Inflammatory macrophage treated with lipopolysaccharide for 4 hours (primary cell): ENCODE measurements at regions not wholly inside any gene's neighbourhood (a gene's known extent, or its start where the extent isn't known, plus 50 kb on each side); places are given as distances from the start of the nearest gene placed in this dataset.
"Not testable (repeated sequence)": the region's sequence is repeated elsewhere in the genome, so short reads cannot be mapped to it uniquely, and the experiment has no call there.

Experiments used
- DNase-seq: peaks from one replicate; pipeline ENCODE4 v3.0.0-alpha.2; 2020

DNA sequence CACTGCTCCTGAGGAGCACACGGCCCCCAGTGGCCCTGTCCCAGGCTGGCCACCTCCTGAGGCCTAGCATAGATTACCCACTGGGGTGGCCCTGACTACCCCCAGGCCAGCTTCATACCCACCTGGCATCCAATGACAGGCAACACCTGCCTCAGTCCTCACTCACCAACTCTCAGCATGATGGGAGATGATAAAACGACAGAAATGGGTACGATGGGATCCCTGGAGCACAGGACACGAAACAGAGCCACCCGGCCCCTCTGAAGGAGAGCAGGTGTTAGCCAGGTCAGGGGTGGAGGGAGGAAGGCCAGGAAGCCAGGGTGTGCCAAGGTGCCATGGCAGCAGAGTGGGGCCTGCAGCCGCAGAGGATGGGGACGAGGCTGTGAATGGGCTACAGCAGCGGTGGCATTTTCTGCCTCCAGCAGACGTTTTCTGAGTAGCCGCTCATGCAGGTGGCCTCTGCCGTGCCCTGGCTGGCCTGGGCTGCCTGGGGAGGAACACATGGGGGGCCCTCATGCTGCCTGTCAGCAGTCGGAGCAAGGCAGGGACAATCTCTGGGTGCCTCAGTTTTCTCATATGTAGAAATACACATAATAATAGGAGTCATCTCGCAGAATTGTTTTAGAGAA is 50.2 kb upstream of the FGF3 start:
- no peak for DNase-seq

DNA sequence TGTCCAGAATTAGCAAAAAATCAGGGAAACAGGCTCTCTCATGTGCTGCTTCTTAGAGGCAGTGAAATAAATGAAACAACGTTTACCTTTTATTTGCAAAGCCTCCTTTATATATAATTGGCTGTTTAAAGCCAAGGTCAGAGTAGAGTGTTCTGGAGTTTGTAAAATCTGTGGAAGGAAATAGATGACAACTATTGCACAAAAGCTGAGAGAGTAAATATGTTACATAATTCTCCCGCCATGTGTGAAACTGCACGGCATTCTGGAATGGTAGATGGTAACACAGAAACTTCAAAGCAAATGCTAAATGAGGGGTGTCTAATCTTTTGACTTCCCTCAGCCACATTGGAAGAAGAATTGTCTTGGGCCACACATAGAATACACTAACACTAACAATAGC is 51.5 kb upstream of the FGF3 start:
- peak; percentile 9 for DNase-seq

DNA sequence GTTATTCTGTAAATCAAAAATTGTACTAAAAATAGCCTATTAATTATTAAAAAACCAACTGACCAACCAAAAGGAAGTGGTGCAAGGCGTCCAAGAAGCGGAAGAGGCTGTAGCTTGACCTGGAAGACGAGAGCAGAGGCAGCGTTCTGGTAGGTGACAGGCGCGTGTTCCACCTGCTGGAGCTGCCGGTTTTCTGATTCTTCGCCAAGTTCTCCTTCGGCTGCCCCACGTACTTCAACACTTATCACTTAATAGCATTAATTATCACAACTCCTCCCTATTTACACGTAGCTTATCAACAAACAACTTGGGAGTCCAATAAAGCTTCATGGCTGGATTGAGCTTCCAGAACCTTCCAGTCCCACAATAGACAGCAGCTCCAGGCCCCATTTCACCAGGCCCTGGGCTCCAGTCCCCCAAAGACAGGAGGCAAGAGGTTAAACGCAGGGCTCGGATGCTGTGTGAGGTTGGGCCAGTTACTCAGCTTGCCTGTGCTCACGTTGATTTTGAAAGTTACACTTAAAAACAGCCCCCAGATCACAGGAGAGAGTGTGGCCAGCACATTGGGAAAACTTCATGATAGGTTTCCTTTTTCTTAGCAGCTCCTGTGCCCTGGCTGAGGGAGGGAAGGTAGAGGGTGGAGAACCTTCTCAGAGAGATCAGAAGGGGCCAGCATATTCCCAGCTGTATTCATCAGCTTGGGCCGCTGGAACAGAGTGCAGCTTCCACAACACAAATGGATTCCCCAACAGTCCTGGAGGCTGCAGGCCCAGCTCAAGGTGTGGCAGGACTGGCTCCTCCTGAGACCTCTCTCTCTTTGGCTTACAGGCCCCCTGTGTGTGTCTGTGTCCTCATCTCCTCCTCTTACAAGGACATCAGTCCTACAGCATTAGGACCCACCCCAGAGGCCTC is 54.2 kb upstream of the FGF3 start:
- DNase-seq, result no peak

DNA sequence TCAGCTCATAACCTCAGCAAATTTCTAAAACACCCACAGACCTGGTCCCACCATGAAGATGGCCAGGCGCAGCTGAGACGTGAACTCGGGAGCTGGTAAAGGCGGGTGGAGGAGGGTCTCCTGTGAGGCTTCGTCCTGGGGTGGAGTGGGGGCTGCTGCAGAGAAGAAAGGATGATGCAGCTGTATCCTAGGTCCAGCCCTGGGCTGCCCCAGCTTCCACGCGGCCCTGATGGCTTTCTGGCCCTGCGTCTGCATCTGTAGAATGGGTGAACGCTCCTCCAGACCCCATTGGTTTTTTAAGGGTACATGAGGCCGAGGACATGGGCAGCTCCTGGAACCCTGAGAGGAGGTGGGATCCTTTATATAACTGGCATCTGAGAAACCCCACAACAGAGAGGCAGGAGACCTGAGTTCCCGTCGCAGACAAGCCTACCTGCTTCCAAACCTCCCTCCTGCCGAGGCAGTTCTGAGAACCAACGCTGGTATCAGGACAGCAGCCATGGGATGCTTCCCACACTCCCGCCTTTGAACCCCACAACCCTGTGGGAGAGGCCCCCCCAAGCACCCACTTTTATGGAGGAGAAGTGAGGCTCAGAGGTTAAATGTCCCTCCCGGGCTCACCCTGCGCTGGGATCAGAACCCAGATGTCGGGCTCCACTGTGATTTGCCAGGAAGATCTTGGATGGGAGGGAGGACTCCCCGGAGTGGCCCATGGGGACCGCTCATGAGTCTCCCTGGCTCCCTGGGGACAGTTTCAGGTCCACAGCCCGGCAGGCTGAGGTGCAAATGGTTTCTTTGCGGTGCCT is 55.2 kb upstream of the FGF3 start:
- no peak for DNase-seq

DNA sequence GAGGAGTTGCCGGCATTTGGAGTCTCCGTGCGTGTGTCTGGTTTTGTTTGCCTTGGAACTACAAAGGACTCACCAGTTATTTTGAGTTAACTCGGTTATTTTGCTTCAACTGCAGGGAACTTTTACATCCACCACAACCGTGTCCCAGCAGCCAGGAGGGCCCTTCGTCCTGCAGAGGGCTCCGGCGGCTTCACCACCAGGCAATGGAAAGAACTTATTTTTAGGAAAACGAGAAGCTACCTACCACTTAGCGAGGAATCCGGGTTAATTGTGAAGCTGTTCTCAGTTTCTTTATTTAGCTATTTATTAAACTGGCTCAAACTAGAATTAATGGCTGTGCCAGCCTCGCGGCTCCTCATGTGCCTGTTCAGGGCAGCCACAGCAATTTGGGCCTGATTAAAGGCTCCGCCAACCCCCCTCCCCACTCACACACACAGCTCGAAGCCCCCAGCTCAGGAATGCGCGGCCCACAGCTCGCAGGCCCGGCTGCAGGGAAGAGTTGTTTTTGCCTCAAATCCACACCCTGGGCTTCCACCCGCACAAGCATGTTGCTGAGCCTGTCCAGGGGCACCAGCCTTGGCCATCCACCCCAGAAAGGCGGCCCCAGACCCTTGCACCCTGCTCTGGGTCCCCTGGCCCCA is 55.9 kb upstream of the FGF3 start:
- no peak for DNase-seq

DNA sequence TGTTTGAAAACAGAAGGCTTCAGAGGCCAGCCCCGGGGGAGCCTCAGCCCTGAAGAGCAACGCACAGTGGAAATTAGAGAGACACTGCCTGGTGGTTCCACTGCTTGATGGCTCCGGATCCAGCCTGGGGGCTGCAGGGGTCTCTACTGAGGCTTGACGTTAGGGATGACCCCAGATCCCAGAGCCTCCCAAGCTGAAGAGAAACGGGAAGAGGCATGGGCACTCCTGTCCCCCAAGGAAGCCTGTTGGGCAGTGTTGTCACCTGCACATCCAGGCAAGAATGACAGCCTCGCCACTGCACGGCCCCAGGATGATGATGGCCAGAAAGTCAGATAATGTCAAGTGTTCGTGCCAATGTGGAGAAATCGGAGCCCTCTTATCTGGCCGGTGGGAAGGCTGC is 56.8 kb upstream of the FGF3 start:
- DNase-seq, result no peak

DNA sequence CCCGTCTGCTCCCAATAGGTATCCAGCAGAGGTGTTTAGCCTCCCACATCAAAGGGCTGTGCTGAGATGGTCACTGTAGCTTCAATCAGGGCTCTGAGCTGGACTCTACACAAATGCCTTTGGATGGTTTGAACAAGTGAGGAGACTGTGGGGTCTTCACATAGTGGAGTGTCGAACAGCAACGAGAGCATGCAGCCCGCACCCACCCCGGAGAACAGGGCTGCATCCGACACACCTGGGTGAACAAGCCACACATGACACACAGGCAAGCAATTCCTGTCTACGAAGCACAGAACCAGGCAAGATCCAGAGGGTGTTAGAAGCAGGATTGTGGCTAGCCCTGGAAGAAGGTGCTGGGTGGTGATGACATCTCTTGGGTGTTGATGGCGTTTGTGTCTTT is 58.0 kb upstream of the FGF3 start:
- DNase-seq, result no peak

DNA sequence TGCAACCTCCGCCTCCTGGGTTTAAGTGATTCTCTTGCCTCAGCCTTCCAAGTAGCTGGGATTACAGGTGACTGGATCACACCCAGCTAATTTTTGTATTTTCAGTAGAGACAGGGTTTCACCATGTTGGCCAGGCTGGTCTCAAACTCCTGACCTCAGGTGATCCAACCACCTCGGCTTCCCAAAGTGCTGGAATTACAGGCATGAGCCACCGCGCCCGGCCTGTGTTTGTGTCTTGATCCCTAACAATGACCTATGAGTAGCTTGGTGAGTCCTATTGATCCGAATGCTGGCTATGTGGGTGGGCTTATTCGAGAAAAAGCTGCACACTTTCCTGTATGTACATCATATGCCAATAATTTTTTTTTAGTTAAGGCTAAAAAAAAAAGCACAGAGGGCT is 58.5 kb upstream of the FGF3 start:
- not testable (repeated sequence) for DNase-seq

DNA sequence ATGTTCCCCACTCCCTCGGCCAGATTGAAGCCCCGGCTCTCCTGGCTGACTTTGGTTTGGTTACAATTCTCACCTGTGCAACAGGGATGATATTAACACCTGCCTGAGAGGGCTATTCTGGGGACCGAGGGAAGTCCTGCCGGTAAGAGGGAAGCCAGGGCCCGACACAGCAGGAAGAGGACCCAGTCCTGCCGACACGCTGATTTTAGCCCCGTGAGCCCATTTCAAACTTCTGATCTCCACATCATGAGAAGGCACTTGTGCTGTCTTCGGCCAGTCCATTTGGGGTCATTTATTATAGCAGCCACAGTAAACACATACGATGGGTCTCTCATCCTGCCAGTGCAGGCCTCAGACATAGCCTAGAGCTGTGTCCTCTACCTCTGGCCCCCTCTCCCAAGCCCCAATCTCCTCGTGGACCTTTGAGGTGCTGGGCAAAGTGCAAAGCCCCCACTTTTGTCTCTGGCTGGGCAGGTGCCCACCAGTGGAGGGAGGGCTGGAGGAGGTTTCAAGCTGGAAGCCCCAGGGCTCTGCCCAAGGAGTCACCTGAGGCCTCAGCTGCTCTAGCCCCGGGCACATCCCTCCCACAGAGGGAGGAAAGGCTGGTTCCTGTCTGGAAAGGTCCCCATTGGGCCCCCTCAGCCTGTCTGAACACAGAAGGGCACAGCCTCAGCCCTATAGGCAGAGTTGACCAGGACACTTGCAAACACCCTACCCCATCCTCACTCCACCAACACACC is 59.1 kb upstream of the FGF3 start:
- DNase-seq, result no peak

DNA sequence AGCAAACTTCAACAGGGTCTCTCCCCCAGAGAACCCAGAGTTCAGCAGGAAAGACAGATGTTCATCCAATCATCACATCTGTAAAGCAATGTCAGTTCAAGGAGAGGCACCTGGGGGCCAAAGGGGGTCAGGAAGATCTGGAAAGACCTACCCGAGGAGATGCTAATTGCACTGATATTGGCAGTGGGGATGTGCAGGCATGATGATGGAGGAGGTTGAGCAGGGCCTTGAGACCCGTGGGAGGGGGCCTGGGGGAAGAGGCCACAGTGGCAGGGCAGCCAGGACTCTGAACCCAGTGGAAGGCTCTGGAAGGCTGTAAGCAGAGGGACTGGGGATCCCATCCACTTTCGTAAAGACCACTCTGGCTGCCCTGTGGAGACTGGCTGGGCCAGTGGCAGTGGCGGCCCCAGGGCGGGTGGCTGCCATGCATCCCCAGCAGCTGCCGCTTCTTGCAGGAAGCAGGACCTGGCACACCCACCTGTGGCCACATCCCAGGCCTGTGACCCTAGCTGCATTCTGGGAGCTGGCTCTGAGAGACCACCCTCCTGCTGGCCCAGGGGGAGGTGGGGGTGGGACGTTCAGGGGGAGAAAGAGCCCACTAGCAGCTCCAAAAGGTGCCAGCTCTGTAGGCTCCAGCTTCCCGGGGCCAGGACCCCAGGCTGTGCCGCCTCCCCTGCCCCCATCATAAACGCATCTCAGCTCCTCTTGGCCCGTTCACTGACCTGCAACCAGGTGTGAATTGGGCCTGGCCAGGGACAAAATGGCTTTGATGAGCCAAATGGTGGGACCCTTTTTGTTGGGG is 59.9 kb upstream of the FGF3 start:
- no peak for DNase-seq

DNA sequence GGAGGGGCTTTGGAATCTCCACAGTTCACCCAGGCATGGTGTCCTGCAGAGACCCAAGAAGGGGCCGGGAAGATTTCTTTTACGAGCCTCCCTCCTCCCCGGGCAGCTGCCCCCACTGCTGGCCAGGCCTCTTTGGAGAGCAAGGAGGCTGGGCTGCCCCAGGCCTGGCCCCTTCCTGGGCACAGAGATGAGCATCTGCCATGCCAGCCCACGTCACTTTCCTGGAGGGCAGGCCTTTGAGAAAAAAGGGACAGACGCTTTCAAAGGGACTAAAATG is 60.5 kb upstream of the FGF3 start:
- DNase-seq, result no peak

DNA sequence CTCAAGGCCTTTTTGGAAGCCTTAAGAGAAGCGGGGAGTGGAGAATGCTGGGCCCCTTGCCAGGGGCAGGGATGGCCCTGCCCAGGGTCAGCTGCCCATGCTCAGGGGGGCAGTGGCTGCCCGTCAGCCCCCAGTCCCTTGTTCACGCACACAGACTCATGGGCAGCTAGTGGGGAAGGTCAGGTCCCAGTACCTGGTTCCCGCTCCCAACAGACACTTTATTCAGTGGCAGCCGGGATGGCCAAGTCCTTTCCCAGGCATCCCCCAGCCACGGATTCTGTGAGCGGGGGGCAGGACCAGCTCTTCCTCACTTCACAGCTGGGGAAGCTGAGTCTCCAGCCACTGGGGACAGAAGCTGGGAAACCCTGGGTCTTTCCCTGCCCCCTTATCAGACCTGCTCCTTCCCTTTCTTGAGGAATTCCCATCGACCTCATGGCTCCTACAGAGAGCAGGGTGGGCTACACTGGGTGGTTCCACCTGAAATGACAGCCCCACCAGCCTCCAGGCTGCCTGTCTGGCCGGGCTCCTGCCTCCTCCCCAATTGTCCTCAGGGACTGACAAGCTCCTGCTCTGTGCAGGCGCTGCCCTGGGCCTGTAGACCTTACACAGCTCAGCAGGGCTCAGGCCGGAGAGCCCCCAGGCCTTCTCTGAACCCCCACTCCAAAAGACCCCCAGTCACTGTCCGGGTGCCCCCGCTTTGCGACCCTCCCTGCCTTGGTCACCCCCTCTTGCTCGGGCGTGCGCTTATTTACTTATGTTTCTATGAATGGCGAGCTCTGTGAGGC is 61.0 kb upstream of the FGF3 start:
- no peak for DNase-seq

DNA sequence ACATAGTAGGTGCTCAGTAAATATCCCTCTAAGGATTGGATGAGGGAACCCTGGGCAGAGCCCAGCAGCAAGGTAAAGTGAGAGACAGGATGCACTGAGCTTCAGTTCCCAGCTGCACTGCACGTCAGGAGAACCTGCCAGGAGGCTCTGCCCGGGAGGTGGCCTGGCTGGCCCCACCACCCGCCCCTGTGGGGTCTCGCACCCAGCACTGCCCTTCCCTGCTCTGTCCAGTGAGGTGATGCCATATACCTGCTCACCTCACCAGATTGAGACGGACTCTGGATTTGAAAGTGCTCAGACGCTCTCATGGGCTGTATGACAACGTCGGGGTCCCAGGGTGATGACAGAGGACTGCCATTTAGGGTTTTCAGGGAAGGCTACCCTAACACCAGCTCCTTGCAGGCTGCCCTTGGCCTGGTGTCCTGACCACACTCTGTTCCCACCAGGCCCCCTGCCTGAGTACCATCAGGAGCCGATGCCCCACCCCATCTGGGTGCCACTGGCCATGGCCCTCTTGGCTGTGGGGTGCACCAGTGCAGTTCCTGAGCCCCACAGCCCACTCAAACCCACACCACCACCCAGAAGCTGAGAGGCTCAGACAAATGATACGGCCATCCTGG is 61.7 kb upstream of the FGF3 start:
- DNase-seq, result no peak

DNA sequence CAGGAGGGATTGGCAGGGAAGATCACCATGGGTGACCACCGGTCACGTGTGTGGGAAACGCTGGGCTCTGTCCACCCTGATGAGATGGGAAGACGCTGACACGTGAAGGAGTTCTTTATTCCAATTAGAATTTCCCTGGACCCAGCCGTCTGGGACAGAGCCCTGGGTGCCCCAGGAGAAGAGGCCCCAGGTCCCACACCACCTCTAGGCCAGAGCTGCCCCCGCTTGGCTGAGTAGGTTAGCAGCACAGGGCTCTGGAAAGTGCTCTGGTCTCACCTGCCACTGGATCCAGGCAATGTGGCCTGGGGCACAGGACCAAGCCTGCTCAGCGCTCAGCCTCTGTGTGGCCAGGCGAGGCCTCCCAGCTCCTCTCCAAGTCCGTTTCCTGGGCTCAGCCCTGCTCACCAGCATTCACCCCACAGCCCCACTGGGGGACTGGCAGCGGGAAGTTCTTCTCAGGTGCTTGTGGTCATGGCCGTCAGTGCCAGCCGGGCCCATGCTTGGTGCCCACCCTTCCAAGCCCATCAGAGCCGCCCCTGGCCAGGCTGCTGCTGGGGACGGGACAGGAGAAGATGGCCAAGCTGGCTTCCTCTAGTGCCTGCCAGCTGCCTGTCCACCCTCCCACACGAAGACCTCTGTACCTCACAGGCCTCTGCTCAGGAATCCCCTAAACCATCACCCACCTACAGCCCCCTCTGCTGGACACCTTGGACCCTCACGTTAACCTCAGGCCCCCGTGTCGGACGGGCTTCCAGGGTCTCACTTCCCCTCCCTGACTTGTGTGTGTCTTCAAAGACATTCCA is 62.5 kb upstream of the FGF3 start:
- DNase-seq, result no peak

DNA sequence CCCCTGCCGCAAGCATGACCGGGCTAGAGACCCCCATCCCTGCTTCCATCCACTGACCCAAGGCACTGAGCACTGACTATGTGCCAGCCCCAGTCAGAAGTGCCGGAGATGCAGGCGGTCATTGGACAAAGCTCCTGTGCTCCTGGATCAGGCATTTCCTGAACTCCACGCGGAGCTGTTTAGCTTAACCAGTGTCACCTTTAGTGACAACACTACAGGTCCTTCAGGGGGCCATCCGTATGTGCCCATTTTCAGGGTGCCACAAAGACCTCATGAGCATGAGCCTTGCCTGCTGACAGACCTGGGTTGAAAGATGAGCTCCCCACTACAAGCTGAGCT is 63.0 kb upstream of the FGF3 start:
- no peak for DNase-seq

DNA sequence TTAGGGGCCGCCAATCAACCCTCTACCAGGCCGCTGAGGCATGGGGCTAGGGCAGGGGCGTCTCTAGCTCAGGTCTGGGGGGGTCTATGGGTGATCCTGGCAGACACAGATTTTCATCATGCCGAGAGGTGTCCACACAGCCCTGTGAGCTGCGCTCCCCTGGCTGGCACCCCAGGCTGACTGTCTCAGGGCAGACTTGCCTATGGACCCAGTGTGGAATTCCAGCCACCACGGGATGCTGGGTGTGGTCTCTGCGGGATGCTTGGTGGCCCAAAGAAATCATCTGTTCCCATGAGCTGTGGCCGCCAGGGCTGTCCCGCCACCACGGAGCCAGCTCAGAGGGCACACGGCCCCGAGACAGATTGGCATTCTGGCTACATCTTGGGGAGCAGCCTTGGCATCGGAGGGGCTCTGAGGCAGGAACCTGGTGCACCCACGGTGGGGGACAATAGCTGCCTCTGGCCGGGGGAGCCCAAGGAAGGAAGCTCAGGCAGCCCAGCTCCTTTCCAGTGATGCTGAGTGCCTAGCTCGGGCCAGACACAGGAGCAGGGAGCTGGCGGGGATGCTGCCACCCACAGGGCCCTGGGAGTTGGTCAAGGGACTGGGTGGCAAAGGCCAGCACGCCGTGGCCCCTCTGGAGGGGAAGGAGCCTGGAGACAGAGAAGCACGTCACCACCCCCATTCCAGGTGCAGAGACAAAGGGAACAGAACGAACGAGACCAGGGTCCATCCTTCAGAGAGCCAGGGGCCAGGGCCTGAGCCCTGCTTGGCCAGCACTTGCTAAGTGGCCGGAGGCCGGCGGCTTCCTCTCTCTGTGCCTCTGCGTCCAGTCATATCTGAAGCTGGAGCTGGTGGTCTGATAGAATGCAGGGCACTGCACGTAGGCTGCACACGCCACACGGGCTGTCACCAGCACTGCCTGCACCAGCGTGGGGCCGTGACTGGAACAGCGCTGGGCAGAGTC is 64.4 kb upstream of the FGF3 start:
- no peak for DNase-seq

DNA sequence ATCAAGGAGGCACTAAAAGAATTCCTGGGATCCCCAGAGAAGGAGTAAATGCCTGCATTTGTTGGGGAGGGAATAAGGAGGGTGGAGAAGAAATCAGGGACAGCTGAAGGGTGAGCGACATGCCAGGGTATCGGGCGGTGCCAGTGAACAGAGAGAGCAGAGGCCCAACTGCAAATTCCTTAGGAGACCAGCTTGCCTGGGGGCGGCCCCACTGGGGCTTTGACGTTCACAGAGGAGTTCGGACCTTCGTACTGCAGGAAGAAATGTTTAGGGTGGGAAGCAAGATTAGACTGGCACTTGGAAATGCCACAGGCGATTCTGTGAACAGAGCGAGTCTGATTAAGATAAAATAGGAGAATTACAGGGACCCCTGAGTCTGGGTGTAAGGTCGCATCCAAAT is 65.1 kb upstream of the FGF3 start:
- no peak for DNase-seq

DNA sequence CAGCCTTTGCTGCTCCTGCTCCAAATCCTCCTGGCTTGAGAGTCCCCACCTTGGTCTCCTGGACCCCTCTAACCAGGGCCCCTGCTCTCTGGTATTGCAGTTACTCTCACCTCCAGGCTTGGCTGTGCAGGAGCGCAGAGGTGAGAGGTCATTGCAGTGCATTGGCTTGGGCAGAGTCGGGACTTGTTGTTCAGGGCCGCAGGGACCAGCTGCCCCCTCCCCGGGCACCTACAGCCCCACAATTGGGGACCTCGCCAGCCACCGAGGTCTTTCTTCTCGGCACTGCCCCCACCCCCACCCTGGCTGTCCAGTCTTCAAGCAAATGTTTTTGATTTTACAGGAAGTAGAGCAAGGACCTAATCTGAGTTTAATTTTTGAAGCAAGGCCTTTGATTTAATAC is 65.5 kb upstream of the FGF3 start:
- no peak for DNase-seq

DNA sequence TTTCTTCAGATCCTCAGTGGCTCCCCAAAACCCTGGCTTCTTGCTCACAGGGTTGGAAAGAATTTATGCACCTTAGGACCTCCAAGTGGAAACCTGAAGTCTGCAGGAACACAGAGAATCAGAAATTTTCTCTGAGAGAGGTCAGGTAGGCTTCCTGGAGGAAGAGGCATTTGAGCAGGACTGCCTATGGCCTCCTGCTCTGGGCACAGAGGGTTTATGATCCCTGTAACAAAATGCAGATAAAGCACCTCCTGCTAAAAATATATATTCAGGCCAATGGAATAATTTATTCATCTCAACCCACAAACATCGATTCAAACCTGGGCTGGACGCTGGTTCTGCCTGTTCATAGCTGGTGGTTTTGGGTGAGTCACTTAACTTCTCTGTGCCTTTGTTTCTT is 68.1 kb upstream of the FGF3 start:
- no peak for DNase-seq
